ENCODE measurements at regions not wholly inside any gene's neighbourhood (a gene's known extent, or its start where the extent isn't known, plus 50 kb on each side); places are given as distances from the start of the nearest gene placed in this dataset.

DNA sequence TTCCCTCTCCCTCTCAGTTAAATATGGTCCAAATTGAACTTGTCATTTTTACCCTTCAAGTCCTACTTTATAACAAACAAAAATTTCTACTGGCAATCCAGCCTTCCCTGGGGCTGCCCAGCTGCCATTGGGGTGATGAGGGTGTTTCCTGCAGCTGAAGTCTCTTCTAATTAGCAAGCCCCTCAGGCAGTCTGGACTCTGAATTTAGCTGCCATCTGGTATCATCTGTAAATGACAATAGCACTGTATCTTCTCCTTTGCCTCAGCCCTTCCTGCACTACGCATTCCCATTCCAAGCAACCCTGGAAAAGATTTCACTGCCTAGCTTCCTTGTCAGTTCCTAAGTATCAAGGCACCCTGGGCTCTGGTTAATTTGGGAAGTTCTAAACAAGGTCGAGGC lies 331.1 kb upstream of the KLF12 start:
- H3K79me2 ChIP-seq (ENCODE audit: insufficient read depth, low read length): no peaks in the 10 kb centered on the region
- TF ChIP-seq CTCF (IDR thresholded peaks at IDR 0.05; ENCODE audit: low read length) (no peak), EZH2 (IDR thresholded peaks at IDR 0.05; ENCODE audit: borderline replicate concordance, low read length) (no peak)
- no peak overlapping the region for H2AFZ ChIP-seq (ENCODE audit: low read length)
- H3K9me2 ChIP-seq (ENCODE audit: low read depth, low read length): no peaks in the 10 kb centered on the region
- no peaks in the 10 kb centered on the region for H3K9me3 ChIP-seq (ENCODE audit: low read length)
- no peaks in the 10 kb centered on the region for H3K27me3 ChIP-seq (ENCODE audit: insufficient read depth, low read length)
- no peak overlapping the region for H3K4me2 ChIP-seq (ENCODE audit: low read length)
- no peaks in the 10 kb centered on the region for H3F3A ChIP-seq (ENCODE audit: insufficient read depth, low read length)
- H3K36me3 ChIP-seq (ENCODE audit: insufficient read depth, low read length): no peaks in the 10 kb centered on the region
- no peak overlapping the region for H3K27ac ChIP-seq (ENCODE audit: low read depth, low read length, poor library complexity, severe bottlenecking)
- H4K20me1 ChIP-seq (ENCODE audit: insufficient read depth, low read length): no peaks in the 10 kb centered on the region
- H3K4me3 ChIP-seq (ENCODE audit: low read depth, low read length, poor library complexity, severe bottlenecking): no peak overlapping the region
- H3K4me1 ChIP-seq (ENCODE audit: insufficient read depth, low read length, severe bottlenecking): no peaks in the 10 kb centered on the region
- H3K9ac ChIP-seq (ENCODE audit: low read length): no peak overlapping the region

- TF ChIP-seq EZH2 (IDR thresholded peaks at IDR 0.05; ENCODE audit: borderline replicate concordance, low read length) (no peak), CTCF (IDR thresholded peaks at IDR 0.05; ENCODE audit: low read length) (no peak)
- H3K4me1 ChIP-seq (ENCODE audit: insufficient read depth, low read length, severe bottlenecking): no peaks in the 10 kb centered on the region
- H2AFZ ChIP-seq (ENCODE audit: low read length): no peak overlapping the region
These were observed 330.5 kb upstream of the KLF12 start for GRCh38 chr13:74464670-74465069.

GRCh38 chr13:74461011-74461410 lies 326.8 kb upstream of the KLF12 start:
- Histone ChIP-seq H3K36me3 (ENCODE audit: insufficient read depth, low read length) (no peaks in the 10 kb centered on the region), H3K4me1 (ENCODE audit: insufficient read depth, low read length, severe bottlenecking) (no peaks in the 10 kb centered on the region), H4K20me1 (ENCODE audit: insufficient read depth, low read length) (no peaks in the 10 kb centered on the region), H2AFZ (ENCODE audit: low read length) (no peak overlapping the region), H3K9ac (ENCODE audit: low read length) (no peak overlapping the region), H3K27ac (ENCODE audit: low read depth, low read length, poor library complexity, severe bottlenecking) (no peak overlapping the region), H3K9me3 (ENCODE audit: low read length) (no peaks in the 10 kb centered on the region), H3K4me3 (ENCODE audit: low read depth, low read length, poor library complexity, severe bottlenecking) (no peak overlapping the region), H3K9me2 (ENCODE audit: low read depth, low read length) (no peaks in the 10 kb centered on the region), H3F3A (ENCODE audit: insufficient read depth, low read length) (no peaks in the 10 kb centered on the region), H3K27me3 (ENCODE audit: insufficient read depth, low read length) (no peaks in the 10 kb centered on the region), H3K79me2 (ENCODE audit: insufficient read depth, low read length) (no peaks in the 10 kb centered on the region), H3K4me2 (ENCODE audit: low read length) (no peak overlapping the region)
- TF ChIP-seq EZH2 (IDR thresholded peaks at IDR 0.05; ENCODE audit: borderline replicate concordance, low read length) (no peak), CTCF (IDR thresholded peaks at IDR 0.05; ENCODE audit: low read length) (no peak)

More at GRCh38 chr13:74464670-74465069, 330.5 kb upstream of the KLF12 start:
- Histone ChIP-seq H3K9me2 (ENCODE audit: low read depth, low read length) (no peaks in the 10 kb centered on the region), H3K9ac (ENCODE audit: low read length) (no peak overlapping the region), H3K4me2 (ENCODE audit: low read length) (no peak overlapping the region), H3K4me3 (ENCODE audit: low read depth, low read length, poor library complexity, severe bottlenecking) (no peak overlapping the region), H3K79me2 (ENCODE audit: insufficient read depth, low read length) (no peaks in the 10 kb centered on the region), H3K27ac (ENCODE audit: low read depth, low read length, poor library complexity, severe bottlenecking) (no peak overlapping the region), H3F3A (ENCODE audit: insufficient read depth, low read length) (no peaks in the 10 kb centered on the region), H3K9me3 (ENCODE audit: low read length) (no peaks in the 10 kb centered on the region), H3K36me3 (ENCODE audit: insufficient read depth, low read length) (no peaks in the 10 kb centered on the region), H4K20me1 (ENCODE audit: insufficient read depth, low read length) (no peaks in the 10 kb centered on the region), H3K27me3 (ENCODE audit: insufficient read depth, low read length) (no peaks in the 10 kb centered on the region)

All from OCI-LY1 (cell line).